ENCODE measurements at regions not wholly inside any gene's neighbourhood (a gene's known extent, or its start where the extent isn't known, plus 50 kb on each side); places are given as distances from the start of the nearest gene placed in this dataset.
"Not testable (repeated sequence)": the region's sequence is repeated elsewhere in the genome, so short reads cannot be mapped to it uniquely, and the experiment has no call there.

DNA sequence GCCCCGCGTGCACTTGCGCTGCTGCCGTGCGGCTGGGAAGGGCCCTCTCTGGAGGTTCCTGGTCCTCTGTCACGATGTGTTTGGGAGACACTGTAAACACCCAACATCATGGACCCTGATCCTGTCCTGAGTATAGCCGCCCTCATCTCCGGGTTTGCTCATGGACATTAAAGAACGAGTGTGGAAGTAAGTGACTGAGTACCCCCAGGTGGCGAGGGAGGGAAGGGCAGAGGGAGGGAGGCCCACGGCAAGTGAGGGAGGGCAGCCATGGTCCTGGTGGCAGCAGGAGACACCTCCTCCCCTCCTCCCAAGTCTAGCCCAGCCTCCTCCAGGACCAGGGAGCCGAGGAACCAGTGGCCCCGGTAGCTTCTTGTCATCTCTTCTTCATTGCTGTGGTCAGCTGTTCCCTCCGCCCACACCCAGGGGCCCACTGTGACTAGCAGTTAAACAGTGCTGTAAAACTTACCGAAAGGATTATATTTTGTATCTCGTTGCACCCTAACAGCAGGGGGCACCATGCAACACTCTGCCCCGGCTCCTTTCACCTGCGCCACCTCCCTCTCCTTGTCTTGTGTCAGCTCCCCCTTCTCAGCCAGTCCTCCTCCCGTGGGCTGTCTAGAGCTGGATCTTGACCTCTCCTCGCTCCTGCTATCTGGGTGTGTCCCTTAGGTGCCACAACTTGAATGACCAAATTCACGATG, 566.5 kb upstream of the B3GAT1 start:
- in situ Hi-C loops (cut with MboI; ENCODE audit: low sequenced_read_pairs, unreplicated experiment), result no loop called here
- TF ChIP-seq, protein P1, sequence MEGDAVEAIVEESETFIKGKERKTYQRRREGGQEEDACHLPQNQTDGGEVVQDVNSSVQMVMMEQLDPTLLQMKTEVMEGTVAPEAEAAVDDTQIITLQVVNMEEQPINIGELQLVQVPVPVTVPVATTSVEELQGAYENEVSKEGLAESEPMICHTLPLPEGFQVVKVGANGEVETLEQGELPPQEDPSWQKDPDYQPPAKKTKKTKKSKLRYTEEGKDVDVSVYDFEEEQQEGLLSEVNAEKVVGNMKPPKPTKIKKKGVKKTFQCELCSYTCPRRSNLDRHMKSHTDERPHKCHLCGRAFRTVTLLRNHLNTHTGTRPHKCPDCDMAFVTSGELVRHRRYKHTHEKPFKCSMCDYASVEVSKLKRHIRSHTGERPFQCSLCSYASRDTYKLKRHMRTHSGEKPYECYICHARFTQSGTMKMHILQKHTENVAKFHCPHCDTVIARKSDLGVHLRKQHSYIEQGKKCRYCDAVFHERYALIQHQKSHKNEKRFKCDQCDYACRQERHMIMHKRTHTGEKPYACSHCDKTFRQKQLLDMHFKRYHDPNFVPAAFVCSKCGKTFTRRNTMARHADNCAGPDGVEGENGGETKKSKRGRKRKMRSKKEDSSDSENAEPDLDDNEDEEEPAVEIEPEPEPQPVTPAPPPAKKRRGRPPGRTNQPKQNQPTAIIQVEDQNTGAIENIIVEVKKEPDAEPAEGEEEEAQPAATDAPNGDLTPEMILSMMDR (IDR thresholded peaks at IDR 0.05; ENCODE audit: borderline replicate concordance, control extremely low read depth, extremely low read depth, insufficient read depth, missing control alignments), result no peak
- DNase-seq (ENCODE audit: low spot score), result no peak

DNA sequence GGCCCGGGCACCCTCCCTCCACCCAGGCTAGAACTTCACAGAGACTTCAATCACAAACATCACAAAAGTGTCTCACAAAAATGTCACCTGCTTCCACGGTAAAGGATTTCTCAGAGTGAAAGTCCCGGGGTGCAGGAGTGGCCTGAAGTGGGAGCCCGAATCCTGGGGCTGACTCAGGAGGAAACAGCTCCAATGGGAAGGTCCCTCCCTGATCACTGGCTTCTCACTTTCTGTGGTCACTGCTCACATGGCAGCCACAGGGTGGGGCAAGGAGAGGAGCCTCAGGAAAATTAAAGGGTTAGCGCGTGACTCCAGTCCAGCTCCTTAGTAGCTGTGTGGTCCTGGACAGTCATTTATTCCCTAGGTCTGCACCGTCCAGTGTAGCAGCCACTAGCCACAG, 564.5 kb upstream of the B3GAT1 start:
- in situ Hi-C loops (cut with MboI; ENCODE audit: low sequenced_read_pairs, unreplicated experiment), result no loop called here
- no peak for DNase-seq (ENCODE audit: low spot score)
- TF ChIP-seq, protein P1 (IDR thresholded peaks at IDR 0.05; ENCODE audit: borderline replicate concordance, control extremely low read depth, extremely low read depth, insufficient read depth, missing control alignments), result no peak

DNA sequence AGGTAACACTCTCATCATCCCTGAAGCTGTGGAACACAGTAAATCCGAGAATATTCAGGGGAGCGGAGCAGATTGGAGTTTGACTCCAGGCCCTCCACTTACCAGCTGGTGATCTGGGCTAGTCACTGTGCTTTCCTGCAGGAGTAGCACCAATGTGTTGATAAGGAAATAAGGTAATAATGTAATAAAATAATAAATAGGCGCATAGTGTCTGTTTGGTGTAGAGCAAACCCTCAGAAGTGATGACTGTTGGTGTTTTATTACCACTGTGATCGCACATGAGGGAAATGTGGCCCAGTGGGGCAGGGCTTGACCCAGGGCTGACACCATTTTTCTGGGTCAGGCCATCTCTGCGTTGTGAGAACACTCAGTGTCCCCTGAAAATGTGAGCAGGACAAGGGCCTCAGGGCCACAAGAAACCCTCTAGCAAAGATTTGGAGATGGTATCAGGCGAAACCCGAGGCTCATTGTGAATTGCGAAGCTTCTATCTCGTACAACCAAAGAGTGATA, 563.9 kb upstream of the B3GAT1 start:
- TF ChIP-seq, protein P1 (IDR thresholded peaks at IDR 0.05; ENCODE audit: borderline replicate concordance, control extremely low read depth, extremely low read depth, insufficient read depth, missing control alignments), result no peak
- in situ Hi-C loops (cut with MboI; ENCODE audit: low sequenced_read_pairs, unreplicated experiment), result no loop called here

DNA sequence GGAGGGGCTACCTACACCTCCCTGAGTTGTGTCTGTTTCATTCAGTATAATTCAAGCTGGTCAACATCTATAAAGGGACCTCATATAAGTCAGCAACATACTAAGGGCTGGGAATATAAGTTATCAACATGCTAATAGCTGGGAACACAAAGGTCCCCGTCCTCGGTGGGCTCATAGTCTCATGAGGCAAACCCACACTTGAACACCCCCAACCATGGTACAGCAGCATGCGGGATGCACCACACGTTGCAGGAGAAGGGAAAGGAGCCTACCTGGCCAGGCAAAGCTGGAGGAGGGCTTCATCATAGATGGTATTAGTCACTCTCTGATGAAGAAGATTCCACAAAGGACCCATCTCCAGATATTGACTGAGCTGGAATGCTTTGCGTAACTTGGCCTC, 561.8 kb upstream of the B3GAT1 start:
- TF ChIP-seq, protein P1 (IDR thresholded peaks at IDR 0.05; ENCODE audit: borderline replicate concordance, control extremely low read depth, extremely low read depth, insufficient read depth, missing control alignments), result no peak
- in situ Hi-C loops (cut with MboI; ENCODE audit: low sequenced_read_pairs, unreplicated experiment), result no loop called here
- DNase-seq (ENCODE audit: low spot score), result no peak

More for the DNA sequence above, 563.9 kb upstream of the B3GAT1 start:
- DNase-seq (ENCODE audit: low spot score), result no peak

DNA sequence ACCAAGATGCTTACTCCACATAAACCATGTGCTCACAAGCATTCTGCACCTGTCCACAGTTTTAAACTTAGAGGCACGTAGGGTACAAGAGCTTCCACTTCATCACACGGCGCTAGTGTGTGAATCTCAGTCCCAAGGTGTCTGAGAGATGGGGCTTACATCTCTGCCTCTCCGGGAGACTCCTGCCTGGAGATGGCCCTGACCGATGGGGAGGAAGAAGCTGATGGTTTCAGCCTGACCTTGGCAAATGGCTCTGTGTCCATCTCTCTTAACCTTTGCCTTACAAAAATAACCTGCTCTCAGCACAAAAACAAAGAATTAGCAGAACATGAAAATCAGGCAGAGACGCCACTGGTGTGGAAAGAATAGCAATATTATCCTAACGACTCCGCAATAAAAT, 559.3 kb upstream of the B3GAT1 start:
- no peak for DNase-seq (ENCODE audit: low spot score)
- in situ Hi-C loops (cut with MboI; ENCODE audit: low sequenced_read_pairs, unreplicated experiment), result no loop called here

DNA sequence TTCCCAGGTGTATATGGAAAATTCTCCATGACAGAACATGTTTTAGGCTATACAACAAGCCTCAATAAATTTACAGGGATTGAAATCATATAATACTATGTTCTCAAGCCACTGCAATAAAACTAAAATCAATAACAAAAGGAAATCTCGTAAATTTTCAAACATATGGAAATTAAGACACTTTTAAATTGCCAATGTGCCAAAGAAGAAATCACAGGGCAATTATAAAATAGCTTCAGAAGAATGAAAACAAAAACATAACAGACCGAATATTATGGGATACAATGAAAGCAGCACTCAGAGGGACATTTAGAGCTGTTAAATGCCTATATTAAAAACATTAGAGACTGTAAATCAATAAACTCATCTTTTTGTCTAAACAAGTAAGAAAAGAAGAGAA, 555.7 kb upstream of the B3GAT1 start:
- TF ChIP-seq, protein P1 (IDR thresholded peaks at IDR 0.05; ENCODE audit: borderline replicate concordance, control extremely low read depth, extremely low read depth, insufficient read depth, missing control alignments), result no peak
- in situ Hi-C loops (cut with MboI; ENCODE audit: low sequenced_read_pairs, unreplicated experiment), result no loop called here
- no peak for DNase-seq (ENCODE audit: low spot score)

More for the DNA sequence above, 559.3 kb upstream of the B3GAT1 start:
- TF ChIP-seq, protein P1 (IDR thresholded peaks at IDR 0.05; ENCODE audit: borderline replicate concordance, control extremely low read depth, extremely low read depth, insufficient read depth, missing control alignments), result no peak

DNA sequence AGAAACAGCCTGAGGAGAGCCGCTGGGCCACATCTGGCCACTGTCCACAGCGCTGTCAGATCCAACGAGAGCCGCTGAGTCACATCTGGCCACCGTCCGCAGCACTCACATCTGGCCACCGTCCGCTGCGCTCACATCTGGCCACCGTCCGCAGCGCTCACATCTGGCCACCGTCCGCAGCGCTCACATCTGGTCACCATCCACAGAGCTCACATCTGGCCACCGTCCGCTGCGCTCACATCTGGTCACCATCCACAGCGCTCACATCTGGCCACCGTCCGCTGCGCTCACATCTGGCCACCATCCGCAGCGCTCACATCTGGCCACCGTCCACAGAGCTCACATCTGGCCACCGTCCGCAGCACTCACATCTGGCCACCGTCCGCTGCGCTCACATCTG, 549.3 kb upstream of the B3GAT1 start:
- in situ Hi-C loops (cut with MboI; ENCODE audit: low sequenced_read_pairs, unreplicated experiment); DNase-seq (ENCODE audit: low spot score): not testable (repeated sequence)

Data from GM13976 (cell line).